HG02588 (cell line): ENCODE measurements at regions not wholly inside any gene's neighbourhood (a gene's known extent, or its start where the extent isn't known, plus 50 kb on each side); places are given as distances from the start of the nearest gene placed in this dataset.

Source experiments
- ATAC-seq: cut with Tn5 transposase; IDR thresholded peaks from one replicate; pipeline ENCODE4 v1.9.1; 2021; ENCODE audit warnings: mild to moderate bottlenecking, moderate library complexity; ENCODE audit not compliant: unreplicated experiment

DNA sequence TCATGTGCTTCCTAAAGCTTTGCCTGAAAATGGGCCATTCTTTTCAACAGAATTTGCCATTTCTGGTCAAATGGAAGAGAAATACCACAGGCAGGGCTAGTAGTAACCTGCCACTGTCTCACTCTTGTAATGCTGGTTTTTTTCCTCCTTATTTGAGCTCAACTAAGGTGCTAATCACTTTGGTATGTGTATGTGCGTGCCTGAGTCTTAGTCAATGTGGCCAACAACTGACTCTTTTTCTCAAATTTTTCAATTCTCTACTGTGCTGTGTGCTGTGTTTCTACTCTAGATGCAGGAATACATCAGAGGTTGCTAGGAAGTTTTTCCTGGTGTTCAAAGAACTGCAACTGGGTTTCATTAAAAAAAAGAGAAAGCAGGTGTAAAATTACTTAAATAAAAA, 870.2 kb downstream of the EFNB2 start:
- ATAC-seq: no peak

DNA sequence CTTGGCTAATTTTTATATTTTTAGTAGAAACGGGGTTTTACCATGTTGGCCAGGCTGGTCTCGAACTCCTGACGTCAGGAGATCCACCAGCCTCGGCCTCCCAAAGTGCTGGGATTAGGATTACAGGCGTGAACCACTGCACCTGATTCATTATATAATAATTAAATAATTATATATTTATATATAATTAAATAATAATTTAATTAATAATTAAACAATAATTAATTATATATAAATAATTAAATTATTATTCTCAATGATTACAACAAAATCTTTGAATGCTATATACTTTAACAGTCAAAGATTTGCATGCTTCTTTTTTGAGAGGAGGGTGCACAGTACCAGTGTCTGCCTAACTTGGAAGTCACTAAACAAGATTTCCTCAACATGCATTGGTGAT, 872.3 kb downstream of the EFNB2 start:
- no peak for ATAC-seq

DNA sequence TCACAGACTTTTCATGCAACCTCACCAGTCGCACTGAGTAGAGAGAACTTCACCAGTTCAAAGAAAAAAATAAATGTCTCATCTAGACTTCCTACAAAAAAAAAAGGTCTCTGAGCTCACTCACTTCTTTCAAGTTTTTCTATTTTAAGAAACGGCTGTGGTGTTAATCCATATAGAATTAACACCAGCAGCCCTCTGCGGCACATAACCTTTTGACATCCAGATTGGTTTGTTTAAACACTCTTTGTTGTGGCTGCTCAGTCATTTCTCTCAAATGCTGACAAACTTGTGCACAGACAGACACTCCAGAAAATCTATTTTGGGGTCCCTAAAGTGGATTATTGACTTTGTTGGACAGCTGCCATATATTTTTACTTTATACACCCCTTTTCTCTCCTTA, 874.9 kb downstream of the EFNB2 start:
- no peak for ATAC-seq

DNA sequence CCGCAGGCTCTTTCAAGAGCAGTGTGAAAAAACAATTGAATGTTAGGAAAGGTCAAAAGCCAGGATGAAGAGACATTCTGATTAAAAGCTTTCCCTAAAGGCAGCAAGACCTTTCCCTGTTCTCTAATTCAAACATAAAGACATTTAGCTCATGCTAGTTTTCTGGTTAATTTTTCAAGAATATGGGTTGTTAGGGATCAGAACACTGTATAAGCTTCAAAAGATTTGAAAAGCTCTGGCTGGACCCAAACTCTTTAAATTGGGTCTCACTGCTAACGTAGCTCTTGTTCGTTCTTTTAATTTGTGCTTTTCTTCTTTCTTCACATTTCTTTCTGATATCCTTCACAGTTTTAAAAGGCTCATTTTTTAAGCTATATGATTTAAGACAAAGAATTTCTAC, 877.0 kb downstream of the EFNB2 start:
- no peak for ATAC-seq

DNA sequence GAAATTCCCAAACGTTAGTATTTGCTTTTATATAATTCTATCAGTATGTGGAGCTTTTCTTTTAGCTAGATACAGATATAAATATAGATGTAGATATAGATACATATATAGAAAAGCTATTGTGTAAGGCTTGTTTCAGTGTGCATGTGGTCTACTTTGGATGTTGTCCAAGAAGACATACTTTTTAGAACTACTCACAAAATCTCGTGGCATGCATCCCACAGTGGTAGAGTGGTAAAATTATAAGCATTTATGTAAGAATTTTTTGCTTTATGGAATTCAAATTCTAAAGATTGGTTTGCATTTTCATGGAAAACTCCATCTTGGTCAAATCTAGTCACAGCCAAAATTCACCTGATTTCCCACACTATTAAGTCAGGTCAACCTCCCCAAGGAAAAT, 880.4 kb downstream of the EFNB2 start:
- ATAC-seq: no peak

DNA sequence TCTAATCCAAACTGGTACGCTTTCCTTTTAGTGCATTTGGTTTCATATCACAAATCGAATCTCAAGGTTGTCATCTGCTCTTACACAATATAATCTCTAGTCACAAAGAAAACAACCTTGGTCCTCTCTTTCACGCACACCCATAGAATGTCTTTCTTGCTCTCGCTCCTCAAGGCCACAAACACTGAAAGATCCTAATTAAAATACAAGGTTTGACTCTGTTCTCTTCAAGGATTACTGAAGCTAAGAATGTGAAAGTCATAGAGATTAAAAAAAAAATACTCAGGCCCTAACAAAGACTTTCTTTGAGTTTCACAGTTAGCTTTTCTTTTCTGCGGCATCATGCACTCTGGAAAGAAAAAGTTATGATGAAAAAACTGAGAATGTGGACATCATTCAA, 891.5 kb downstream of the EFNB2 start:
- ATAC-seq: no peak

DNA sequence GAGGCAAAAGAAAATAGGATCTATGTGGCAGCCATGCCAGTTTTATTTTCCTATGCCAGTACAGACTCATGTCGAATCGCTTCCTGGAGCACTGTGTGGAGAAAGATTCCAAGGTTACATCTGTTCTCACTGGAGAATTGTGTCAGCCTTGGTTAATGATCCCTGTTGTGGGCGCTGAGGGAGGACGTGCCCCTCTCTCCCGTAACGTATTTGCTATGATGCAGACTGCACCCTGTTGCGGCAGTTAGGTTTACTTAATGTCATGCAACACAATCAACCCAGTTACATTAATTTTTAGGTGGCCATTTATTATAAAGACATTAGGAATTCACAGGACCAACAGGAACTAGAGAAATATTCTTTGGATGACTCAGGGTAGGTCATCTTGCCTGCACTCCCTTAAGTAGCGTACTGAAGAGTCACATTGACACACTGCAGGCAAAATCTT, 892.9 kb downstream of the EFNB2 start:
- no peak for ATAC-seq

DNA sequence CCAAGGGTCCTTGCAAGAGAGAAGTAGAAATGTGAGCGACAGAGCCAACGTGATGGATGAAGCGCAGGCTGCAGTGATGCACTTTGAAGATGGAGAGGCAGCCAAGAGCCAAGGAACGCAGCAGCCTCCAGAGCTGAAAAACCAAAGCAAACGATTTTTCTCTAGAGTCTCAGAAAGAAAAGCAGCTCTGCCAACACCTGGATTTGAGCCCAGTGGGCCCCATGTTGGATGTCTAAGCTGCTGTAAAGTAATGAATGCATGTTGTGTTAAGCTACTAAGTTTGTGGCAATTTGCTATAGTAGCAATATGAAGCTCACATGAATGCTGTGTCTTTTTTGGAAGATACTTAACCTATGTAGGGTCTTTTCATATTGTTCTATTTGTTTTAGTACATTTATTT, 894.3 kb downstream of the EFNB2 start:
- no peak for ATAC-seq

DNA sequence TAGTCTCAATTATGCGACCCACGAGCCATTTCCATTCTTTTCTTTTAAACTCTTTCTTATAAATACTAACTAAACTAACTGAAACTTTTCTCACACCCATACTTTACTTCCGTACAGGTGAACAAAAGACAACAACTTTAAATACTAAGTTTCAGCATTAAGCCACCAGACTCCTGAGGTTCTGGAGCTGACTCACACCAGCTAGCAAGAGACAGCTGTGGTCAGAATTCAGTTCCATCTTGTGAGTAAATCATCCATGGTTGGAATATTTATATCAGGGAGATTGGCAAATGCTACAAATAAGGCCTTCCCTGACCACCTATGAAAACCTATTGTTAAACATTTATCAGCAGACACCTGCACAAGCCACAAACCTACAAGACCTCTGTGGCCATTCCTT, 897.0 kb downstream of the EFNB2 start:
- no peak for ATAC-seq

DNA sequence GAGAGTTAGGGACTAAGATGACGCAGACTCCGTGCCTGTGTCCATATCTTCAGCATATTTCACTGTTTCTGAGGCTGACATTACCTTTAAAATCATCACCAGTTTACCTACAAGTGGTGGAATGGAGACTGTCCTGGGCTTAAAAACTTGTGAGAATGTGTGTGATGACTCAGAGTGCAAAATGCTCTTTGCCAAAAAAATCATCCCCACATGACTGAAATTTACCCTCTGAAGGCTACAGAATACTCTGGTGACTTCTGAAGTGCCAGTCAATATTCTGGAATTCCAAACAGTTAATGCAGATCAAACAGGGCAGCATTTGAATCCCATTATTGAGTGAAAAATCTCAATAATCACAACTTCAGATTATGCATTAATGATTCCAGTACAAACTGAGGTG, 901.4 kb downstream of the EFNB2 start:
- no peak for ATAC-seq

DNA sequence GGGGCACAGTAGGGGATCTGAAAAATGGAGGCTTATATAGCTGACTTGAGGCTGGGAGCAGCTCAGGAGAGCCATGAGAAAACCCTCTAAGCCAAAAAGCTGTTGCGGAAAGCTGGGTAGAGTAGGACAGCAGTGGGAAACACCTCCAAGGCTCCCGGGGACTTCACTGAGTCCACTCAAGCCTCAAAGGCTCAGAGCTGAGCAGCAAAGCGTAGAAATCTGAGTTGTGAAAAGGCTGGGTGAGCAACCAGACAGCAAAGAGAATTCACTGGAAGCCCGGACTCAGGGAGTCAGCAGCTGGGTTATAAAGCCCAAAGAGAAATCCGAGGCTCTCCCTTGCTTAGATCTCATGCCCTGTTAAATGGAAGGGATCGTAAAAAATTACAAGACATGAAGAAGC, 905.0 kb downstream of the EFNB2 start:
- ATAC-seq: no peak

DNA sequence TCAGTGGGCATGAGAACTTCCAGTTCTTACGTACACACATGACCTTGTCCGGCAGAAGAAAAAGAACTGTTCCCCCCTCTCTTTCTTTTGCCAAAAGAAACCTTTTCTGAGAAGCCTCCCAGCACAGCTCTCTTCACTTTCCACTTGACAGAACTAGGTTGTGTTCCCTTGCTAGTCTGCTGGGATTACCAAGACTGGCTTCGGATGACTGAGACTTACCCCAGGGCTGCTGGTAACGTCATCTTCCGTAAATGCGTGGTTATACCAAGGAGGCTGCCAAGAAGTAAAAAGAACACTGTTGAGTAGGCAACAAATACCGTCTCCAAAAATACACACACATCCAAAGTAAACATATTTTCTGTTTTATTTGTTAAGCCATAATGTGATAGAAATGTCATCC, 908.2 kb downstream of the EFNB2 start:
- ATAC-seq: no peak

DNA sequence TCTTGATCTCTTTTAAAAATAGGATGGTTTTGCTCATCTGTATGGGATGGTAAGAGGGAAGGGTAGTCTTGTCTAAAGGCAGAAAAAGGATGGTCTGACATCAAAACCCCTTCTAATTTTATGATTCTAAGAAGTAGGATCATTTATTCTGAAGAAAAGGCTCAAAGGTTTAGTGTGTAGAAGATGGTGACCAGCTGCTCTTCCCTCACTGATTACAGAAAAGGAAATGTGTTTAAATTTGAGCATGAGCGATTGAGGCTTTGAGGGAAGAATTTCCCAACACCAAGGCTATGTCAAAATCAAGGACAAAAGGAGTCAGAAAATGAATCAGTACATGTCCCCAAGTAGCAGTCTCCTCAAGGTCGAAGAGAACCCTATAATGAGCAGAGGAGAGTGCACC, 909.8 kb downstream of the EFNB2 start:
- ATAC-seq: no peak

DNA sequence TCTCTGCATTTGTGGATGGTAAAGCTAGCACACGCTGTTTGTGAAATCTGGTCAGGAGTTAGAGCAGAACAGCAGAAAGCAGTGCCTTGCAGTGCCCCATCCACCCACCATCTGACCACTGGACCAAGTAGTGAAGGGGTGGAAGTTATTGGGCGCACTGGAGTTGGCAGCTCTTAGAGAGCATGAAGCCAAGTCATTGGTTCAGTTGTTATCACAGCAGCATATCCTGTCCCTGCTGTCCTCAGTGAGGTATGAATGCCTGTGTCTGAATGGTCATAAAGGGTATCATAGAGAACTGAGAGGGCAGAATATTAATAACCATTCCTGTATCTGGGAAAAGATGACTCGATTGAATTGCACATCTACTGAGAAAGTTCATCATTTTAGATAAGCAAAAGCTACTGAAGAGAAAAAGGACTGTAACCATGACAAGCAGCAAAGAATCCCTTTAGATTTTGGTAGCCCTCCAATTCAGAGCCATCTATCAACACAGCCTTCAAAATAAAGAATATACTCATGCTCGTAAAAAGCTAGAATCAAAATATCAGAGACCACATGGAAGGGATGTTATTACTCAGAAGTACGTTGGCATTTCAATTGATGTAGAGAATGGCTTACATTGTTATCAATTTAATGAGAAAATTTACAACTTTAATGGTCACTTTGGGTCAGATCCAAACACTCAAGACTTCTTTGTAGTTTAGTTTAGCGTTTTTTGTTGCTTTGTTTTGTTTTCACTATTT, 919.0 kb downstream of the EFNB2 start:
- ATAC-seq: no peak

DNA sequence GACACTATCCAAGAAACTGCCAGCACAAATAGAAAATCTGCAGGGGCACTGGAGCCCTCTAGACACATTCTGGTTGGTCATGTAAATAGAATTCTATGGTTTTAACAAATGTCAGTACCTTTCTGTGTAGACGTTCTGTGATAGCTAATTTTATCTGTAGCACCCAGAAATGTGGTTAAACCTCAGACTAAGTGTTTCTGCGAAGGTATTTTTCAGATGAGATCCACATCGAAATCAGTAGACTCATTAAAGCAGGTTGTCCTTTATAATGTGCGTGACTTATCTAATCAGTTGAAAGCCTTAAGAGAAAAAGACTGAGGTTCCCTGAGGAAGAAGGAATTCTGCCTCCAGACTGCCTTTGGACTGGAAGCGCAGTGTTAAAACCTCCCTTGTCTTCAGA, 922.9 kb downstream of the EFNB2 start:
- ATAC-seq: no peak

DNA sequence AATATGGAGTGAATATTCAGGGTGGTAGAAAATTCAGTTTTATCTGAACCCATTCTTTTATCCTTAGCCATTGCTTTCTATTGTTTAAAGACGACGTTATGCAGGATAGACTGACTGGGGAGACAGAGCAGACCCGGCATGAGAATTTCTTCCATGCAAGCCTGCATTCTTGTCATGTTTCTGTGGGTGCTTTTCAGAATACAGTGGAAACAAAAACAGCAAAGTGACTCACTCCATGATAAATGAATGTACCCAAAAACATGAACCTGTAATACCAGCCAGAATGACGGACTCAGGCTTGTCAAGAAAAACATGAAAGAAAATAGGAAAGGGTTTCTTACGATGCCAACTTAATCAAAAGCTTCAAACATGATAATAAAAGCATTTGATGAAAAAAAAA, 924.0 kb downstream of the EFNB2 start:
- ATAC-seq: no peak

DNA sequence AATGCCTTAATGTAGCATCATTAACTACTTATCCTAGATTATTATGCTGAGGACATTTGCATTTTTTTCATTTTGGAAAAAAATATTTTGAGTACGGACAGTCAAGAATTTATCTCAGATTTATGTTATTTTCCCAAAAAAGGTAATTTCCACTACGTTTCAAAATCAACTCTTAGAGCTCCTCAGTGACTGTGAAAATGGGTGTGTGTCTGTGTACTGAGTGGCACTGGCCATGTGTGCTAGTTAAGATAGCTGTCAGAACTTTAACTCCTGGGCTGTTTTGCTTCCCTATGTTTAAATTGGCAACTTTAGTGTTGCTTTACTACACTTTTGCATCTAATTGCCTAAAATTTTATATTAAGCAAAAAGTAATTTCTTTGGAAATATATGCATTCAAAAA, 927.4 kb downstream of the EFNB2 start:
- ATAC-seq: no peak

DNA sequence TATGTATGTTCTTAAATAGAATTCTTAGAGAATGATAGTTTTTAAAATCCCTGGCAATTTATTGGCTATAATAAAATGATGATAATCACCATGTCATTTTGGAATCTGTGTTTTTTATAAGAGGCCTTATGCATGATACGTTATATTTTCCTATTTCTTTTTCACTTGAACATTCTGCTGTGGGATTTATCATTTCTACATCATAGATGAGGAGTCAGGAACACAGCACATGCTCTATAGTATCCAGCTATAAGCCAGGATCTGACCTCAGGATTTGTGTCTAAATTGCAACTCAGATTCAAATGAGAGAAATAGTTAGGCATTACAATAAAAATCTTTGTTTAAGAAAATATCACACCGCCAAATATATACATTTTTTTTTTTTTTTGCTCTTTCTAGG, 928.0 kb downstream of the EFNB2 start:
- ATAC-seq: no peak

DNA sequence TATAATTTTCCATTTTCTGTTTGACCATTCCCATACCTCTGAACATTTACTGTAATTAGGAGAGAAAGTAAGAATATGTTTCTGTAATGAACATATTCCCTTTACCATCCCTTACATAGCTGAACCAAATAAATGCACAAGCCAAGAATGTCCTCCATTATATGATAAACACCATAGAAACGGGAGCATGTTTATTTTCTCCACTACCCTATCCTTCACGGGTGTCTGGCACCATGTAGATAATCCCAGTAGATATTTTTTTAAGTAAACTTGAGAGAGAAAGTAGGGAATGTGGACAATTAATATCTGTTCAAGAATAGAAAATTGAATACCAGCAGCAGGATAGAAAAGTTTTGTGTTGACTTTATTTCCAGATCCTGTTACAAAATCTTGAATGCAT, 928.4 kb downstream of the EFNB2 start:
- ATAC-seq: no peak

DNA sequence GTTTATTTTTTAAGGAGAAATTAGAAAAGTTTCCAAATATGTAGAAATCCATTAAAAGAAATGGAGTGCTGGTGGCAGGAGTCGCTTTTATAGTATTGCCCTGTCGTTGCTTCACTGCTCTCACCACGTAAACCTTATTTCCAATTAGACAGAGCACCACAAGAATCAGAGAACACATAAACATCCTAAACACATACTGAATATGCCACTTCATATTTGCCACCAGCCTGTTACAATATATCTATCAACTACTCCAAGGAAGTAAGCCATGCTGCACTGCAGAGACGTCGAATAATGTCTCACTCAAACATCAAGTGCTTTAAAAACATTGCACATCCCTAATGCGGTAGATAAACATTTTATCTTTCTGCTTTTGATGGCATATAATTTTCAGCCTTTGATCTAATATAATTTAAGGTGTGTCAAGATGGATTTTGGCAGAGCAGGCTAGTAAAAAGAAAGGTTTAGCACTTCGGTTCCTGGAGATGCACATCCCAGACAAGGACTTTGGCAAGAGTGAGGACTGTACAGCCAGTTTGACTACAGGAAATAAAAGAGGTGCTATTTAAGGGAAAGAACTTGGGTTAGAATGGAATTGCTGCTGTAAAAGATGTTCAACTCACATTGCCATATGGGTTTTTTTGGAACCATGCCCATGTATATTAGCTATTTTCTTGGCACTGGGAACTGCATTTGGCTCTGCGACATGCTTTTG, 932.3 kb downstream of the EFNB2 start:
- no peak for ATAC-seq

DNA sequence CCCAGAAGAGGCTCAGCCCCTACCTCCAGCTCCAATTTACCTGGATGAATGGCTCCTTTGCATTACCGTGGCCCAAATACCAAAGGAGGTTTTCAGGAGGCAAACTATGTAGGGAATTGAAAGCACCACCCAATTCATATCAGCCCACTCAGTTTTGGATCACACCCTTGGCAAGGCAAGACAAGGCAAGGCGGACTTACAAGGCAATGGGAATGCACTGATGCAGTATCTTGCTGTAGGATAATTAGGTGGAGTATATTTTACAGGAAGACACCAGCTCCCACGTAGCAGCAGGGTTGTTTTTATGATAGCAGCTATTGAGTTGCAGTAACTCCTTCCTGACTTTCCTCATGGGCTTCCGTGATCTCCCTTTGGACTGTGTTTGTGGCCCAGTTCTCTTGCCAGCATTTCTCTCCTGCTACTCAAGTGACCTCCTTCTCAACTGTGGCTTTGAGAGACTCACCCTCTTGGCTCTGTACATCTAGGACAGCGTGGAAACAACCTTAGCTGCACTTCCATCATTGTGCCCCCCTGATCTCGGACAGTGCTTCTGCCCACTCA, 935.9 kb downstream of the EFNB2 start:
- ATAC-seq: no peak

DNA sequence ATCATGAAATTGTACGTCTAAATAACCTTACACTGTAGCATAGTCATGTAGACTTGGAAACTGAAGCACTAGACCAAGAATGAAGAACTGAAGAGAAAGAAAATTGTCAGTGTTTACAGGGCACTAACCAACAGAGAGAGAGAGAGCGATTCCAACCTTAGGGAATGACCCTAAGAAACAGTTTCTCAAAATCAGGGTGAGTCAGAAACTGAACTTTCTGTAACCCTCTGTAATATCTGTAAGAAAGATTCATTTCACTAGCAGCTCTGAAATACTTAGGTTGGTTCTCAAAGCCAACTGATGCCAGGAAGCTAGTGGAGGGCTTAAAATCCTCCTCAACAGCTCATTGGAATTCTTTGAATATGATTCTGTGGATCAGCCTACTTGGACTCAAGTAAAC, 936.9 kb downstream of the EFNB2 start:
- no peak for ATAC-seq
